ENCODE measurements at regions not wholly inside any gene's neighbourhood (a gene's known extent, or its start where the extent isn't known, plus 50 kb on each side); places are given as distances from the start of the nearest gene placed in this dataset.

- TF ChIP-seq CTCF (conservative IDR thresholded peaks at IDR 0.05; ENCODE audit: low read depth, low read length) (no peak), EZH2 (IDR thresholded peaks at IDR 0.05; ENCODE audit: low read length, unreplicated experiment) (no peak), EZH2phosphoT487 (IDR thresholded peaks at IDR 0.05; ENCODE audit: borderline replicate concordance, low read length) (no peak)
These were observed 271.4 kb downstream of the ENC1 start for GRCh38 chr5:74369173-74369572.
